Sigmoid colon (tissue), 6 donors: ENCODE measurements at regions not wholly inside any gene's neighbourhood (a gene's known extent, or its start where the extent isn't known, plus 50 kb on each side); places are given as distances from the start of the nearest gene placed in this dataset.

Experiments
- DNase-seq: peaks from one replicate; pipeline ENCODE4 v3.0.0-alpha.2; 2019
- H3K27ac ChIP-seq, 4 donors: fragments of 200-600 bp; sonication (generic); one replicate each; pipeline ENCODE4 v1.5.1; 2016 to 2019; ENCODE audit warnings: mild to moderate bottlenecking in 1 of 4
- H3K27me3 ChIP-seq, 3 donors: fragments of 200-600 bp; sonication (generic); one replicate each; pipeline ENCODE4 v1.5.1; 2019; ENCODE audit warnings: mild to moderate bottlenecking in 1 of 3
- H3K36me3 ChIP-seq, 4 donors: fragments of 200-600 bp; sonication (generic); one replicate each; pipeline ENCODE4 v1.5.1; 2016 to 2019
- H3K4me1 ChIP-seq, 4 donors: fragments of 200-600 bp; sonication (generic); one replicate each; pipeline ENCODE4 v1.5.1; 2017 to 2019
- H3K4me3 ChIP-seq, 4 donors: fragments of 200-600 bp; sonication (generic); one replicate each; pipeline ENCODE4 v1.5.1; 2017 to 2019; ENCODE audit warnings: mild to moderate bottlenecking in 2 of 4, moderate library complexity in 1 of 4
- H3K9me3 ChIP-seq, 4 donors: fragments of 200-600 bp in 3 of 4; sonication (generic) in 3 of 4; one replicate each; pipeline versions ENCODE4 v1.5.1 to v1.6.1; 2013 to 2019
- EP300 ChIP-seq, 4 donors: sonication (generic); formaldehyde crosslinking; IDR thresholded peaks; one replicate each; pipeline ENCODE4 v1.6.1; 2017; ENCODE audit warnings: antibody characterized with exemption in 4 of 4
- POLR2A ChIP-seq, 2 donors: fragments of 450-650 bp; IDR thresholded peaks; one replicate each; pipeline ENCODE4 v1.6.1; 2016; ENCODE audit warnings: antibody characterized with exemption in 2 of 2, mild to moderate bottlenecking in 2 of 2, moderate library complexity in 2 of 2
- POLR2AphosphoS5 ChIP-seq, 4 donors: sonication (generic); formaldehyde crosslinking; IDR thresholded peaks; one replicate each; pipeline ENCODE4 v1.6.1; 2017; ENCODE audit warnings: antibody characterized with exemption in 4 of 4
- WGBS, 2 donors: extraction: QIAGEN DNeasy Blood & Tissue Kit; methylation state at CpG; one replicate each; pipeline ENCODE4 v1.1.7; 2013; 5-methylcytosine and 5-hydroxymethylcytosine counted together
- intact Hi-C: fragments of 100-400 bp; cut with DNase I; formaldehyde crosslinking; loops from one replicate; pipeline ENCODE4 v1.15.1; 2023
- TF ChIP-seq, protein P1 (sequence below), 4 experiments: fragments of 450-650 bp in 3 of 4; fragments of 200-600 bp in 1 of 4; IDR thresholded peaks; one replicate each; pipeline ENCODE4 v1.5.1; 2016 to 2019; ENCODE audit warnings: antibody characterized with exemption in 4 of 4, mild to moderate bottlenecking in 3 of 4, moderate library complexity in 2 of 4
- donor health status: healthy with polysubstance abuse.
- donor health status: healthy.

DNA sequence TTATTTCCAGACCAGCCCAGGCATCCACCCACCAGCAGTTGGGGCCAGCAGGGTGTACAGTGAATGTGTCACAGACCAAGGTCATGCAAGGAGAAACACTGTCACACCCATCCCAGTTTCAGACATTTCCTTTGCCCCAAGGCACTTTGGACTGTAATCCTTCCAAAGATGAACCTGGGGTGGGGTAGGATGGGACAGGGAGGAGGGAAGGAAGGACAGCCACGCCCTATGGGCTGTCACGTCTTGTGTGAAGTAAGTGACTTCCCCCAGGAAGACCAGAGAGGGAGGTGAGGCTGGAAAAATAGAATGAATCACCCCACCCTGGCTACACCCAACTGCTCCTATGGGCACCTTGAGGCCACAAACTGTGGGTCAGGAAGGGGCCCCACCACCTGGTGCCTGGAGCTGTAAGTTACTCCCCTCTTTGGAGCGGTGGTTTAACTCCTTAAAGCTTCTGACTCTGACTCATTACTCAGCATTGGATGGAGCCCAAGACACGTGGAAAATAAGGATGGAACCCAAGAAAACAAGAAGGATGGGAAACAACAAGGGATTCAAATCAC is 349.9 kb upstream of the KLF3 start:
- TF ChIP-seq, protein P1, sequence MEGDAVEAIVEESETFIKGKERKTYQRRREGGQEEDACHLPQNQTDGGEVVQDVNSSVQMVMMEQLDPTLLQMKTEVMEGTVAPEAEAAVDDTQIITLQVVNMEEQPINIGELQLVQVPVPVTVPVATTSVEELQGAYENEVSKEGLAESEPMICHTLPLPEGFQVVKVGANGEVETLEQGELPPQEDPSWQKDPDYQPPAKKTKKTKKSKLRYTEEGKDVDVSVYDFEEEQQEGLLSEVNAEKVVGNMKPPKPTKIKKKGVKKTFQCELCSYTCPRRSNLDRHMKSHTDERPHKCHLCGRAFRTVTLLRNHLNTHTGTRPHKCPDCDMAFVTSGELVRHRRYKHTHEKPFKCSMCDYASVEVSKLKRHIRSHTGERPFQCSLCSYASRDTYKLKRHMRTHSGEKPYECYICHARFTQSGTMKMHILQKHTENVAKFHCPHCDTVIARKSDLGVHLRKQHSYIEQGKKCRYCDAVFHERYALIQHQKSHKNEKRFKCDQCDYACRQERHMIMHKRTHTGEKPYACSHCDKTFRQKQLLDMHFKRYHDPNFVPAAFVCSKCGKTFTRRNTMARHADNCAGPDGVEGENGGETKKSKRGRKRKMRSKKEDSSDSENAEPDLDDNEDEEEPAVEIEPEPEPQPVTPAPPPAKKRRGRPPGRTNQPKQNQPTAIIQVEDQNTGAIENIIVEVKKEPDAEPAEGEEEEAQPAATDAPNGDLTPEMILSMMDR (IDR thresholded peaks at IDR 0.05) = no peak
- TF ChIP-seq POLR2AphosphoS5 (IDR thresholded peaks at IDR 0.05) (no peak), POLR2A (IDR thresholded peaks at IDR 0.05) (no peak), EP300 (IDR thresholded peaks at IDR 0.05) (no peak)
- Histone ChIP-seq H3K36me3 (no peaks in the 10 kb centered on the region), H3K27me3 (no peaks in the 10 kb centered on the region), H3K27ac (no peak overlapping the region), H3K4me1 (peaks cover 0 to 9% (median 5%) of the 10 kb centered on the region in 4 donors), H3K9me3 (no peaks in the 10 kb centered on the region), H3K4me3 (no peak overlapping the region)
- WGBS, 2 donors = 9 to 59% methylated on average over 4 of the region's 4 CpGs
- DNase-seq = no peak
- intact Hi-C loops = no loop called here

DNA sequence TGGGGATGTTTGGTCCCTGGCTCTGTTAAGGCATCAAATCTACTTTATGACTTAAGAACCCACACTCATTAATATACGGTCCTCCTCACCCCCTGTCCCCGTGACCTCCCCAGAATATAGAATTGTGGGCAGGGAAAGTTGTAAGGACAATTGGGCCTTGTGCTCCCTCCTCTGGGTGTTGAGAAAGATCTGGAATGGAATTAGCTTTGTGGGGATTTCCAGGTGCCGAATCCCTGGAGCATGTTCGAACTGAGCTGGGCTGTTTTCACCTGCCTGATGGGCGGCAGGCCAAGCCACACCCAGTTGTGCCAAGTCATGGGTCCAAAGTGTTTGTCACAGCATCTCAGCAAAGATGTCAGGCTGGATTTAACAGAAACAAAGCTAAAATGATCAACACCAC is 349.3 kb upstream of the KLF3 start:
- no peaks in the 10 kb centered on the region for H3K9me3 ChIP-seq
- H3K4me3 ChIP-seq = no peak overlapping the region
- no peak for DNase-seq
- no peak overlapping the region for H3K27ac ChIP-seq
- no peaks in the 10 kb centered on the region for H3K27me3 ChIP-seq
- no peak for TF ChIP-seq POLR2AphosphoS5 (IDR thresholded peaks at IDR 0.05)
- TF ChIP-seq EP300 (IDR thresholded peaks at IDR 0.05) = no peak
- TF ChIP-seq, protein P1 (IDR thresholded peaks at IDR 0.05) = no peak
- TF ChIP-seq POLR2A (IDR thresholded peaks at IDR 0.05) = no peak
- WGBS, 2 donors = 13 to 56% methylated on average over 5 of the region's 5 CpGs
- peaks cover 0 to 14% (median 11%) of the 10 kb centered on the region in 4 donors for H3K4me1 ChIP-seq
- intact Hi-C loops = loop anchor here (5.0 kb wide), 2 partner anchors 132 to 278 kb away; no protein-coding TSS in a partner anchor
- no peaks in the 10 kb centered on the region for H3K36me3 ChIP-seq

DNA sequence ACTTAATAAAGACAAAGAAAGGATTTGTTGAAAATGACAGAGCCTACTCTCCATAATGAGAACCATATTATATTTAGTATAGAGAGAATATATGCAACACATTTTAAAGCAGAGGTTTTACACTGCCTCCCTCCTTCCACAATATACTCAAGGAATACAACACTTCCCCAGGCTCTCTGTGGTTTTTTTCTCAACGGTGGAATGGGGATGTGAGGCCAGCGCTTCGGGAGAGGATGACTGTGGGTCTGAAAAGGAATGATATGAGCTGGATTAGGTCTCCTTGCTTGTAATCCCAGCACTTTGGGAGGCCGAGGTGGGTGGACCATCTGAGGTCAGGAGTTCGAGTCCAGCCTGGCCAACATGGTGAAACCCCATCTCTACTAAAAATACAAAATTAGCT is 348.7 kb upstream of the KLF3 start:
- intact Hi-C loops = loop anchor here (5.0 kb wide), 2 partner anchors 133 to 277 kb away; no protein-coding TSS in a partner anchor
- Histone ChIP-seq H3K36me3 (no peaks in the 10 kb centered on the region), H3K9me3 (no peaks in the 10 kb centered on the region), H3K27me3 (no peaks in the 10 kb centered on the region), H3K4me3 (no peak overlapping the region), H3K27ac (no peak overlapping the region), H3K4me1 (peaks cover 0 to 20% (median 16%) of the 10 kb centered on the region in 4 donors)
- TF ChIP-seq EP300 (IDR thresholded peaks at IDR 0.05) = no peak
- TF ChIP-seq POLR2AphosphoS5 (IDR thresholded peaks at IDR 0.05) = no peak
- no peak for TF ChIP-seq POLR2A (IDR thresholded peaks at IDR 0.05)
- TF ChIP-seq, protein P1 (IDR thresholded peaks at IDR 0.05) = no peak
- WGBS, 2 donors = 80 to 87% methylated on average over 5 of the region's 5 CpGs
- no peak for DNase-seq

DNA sequence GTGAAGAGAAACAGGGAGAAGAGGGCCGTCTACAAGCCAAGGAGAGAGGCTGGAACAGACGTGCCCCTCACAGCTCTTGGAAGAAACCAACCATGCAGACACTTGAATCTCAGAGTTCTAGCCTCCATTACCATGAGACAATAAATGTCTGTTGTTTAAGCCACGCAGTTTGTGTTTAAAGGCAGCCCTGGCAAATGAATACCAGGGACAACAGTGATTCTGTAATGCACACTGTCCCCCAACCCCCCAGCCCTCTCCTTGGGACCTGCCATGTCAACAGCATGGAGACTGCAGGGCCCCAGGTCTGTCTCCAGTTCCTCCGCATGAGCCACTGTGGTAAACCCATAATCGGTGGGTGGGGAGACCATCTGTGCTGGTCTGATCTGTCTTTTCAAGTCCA is 348.0 kb upstream of the KLF3 start:
- DNase-seq = no peak
- Histone ChIP-seq H3K36me3 (no peaks in the 10 kb centered on the region), H3K9me3 (no peaks in the 10 kb centered on the region), H3K27ac (no peak overlapping the region), H3K27me3 (no peaks in the 10 kb centered on the region), H3K4me1 (peaks cover 0 to 21% (median 17%) of the 10 kb centered on the region in 4 donors), H3K4me3 (no peak overlapping the region)
- 94 to 97% methylated on average over 5 of the region's 5 CpGs for WGBS, 2 donors
- TF ChIP-seq EP300 (IDR thresholded peaks at IDR 0.05) (no peak), POLR2AphosphoS5 (IDR thresholded peaks at IDR 0.05) (no peak), POLR2A (IDR thresholded peaks at IDR 0.05) (no peak)
- TF ChIP-seq, protein P1 (IDR thresholded peaks at IDR 0.05) = no peak
- intact Hi-C loops = loop anchor here (5.0 kb wide), 2 partner anchors 134 to 276 kb away; no protein-coding TSS in a partner anchor
